ENCODE measurements at regions not wholly inside any gene's neighbourhood (a gene's known extent, or its start where the extent isn't known, plus 50 kb on each side); places are given as distances from the start of the nearest gene placed in this dataset.

GRCh38 chr13:74300162-74300561, 166.0 kb upstream of the KLF12 start:
- ChIA-PET POLR2A (no interaction called here), CTCF (interaction anchor here (1.8 kb wide), 1 partner anchor 919 kb away, joined by 7 read pairs; no protein-coding TSS in a partner anchor)
- H3K9me2 ChIP-seq = no peaks in the 10 kb centered on the region
- H3K27me3 ChIP-seq (ENCODE audit: insufficient read depth) = no peaks in the 10 kb centered on the region
- H3K4me3 ChIP-seq (ENCODE audit: low read depth in 2 of 2, low read length in 1 of 2) = no peak overlapping the region
- H3K9me3 ChIP-seq = no peaks in the 10 kb centered on the region
- H3K4me1 ChIP-seq (ENCODE audit: control insufficient read depth in 1 of 2, insufficient read depth in 2 of 2, low read depth in 1 of 2, low read length in 1 of 2) = peaks cover 0 to 4% of the 10 kb centered on the region in 2 experiments; a peak in 2 of 4 replicates
- no peaks in the 10 kb centered on the region for H3K36me3 ChIP-seq (replicated peaks in 1 of 2; ENCODE audit: control insufficient read depth in 1 of 2, insufficient read depth in 2 of 2, low read length in 1 of 2)
- H3K79me2 ChIP-seq (ENCODE audit: insufficient read depth) = no peaks in the 10 kb centered on the region
- no peaks in the 10 kb centered on the region for H3F3A ChIP-seq (replicated peaks; ENCODE audit: insufficient read depth)
- H3K27ac ChIP-seq (ENCODE audit: low read depth in 2 of 2, low read length in 1 of 2) = no peak overlapping the region
- H2AFZ ChIP-seq (ENCODE audit: low read depth) = no peak overlapping the region
- no peaks in the 10 kb centered on the region for H4K20me1 ChIP-seq (ENCODE audit: insufficient read depth)
- TF ChIP-seq GABPA (IDR thresholded peaks at IDR 0.05; ENCODE audit: low read depth) (no peak), TAF1 (IDR thresholded peaks at IDR 0.05; ENCODE audit: borderline replicate concordance, low read depth, low read length) (no peak), POLR2AphosphoS5 (IDR thresholded peaks at IDR 0.05; ENCODE audit: low read depth, low read length) (no peak), IRF3 (IDR thresholded peaks at IDR 0.05; ENCODE audit: low read depth, low read length) (no peak)
- H3K9ac ChIP-seq = no peak overlapping the region
- no peak for DNase-seq
- no peak overlapping the region for H3K4me2 ChIP-seq

- DNase-seq = no peak
- ChIA-PET POLR2A (no interaction called here), CTCF (interaction anchor here (1.8 kb wide), 1 partner anchor 920 kb away, joined by 7 read pairs; no protein-coding TSS in a partner anchor)
- 86% methylated on average over 2 of the region's 2 CpGs for WGBS (ENCODE audit: low lambda C conversion rate)
- no peak overlapping the region for H3K4me3 ChIP-seq (ENCODE audit: low read depth in 2 of 2, low read length in 1 of 2)
- H3K4me1 ChIP-seq (ENCODE audit: control insufficient read depth in 1 of 2, insufficient read depth in 2 of 2, low read depth in 1 of 2, low read length in 1 of 2) = peaks cover 0 to 4% of the 10 kb centered on the region in 2 experiments; a peak in 2 of 4 replicates
- no peak overlapping the region for H2AFZ ChIP-seq (ENCODE audit: low read depth)
- no peaks in the 10 kb centered on the region for H3K36me3 ChIP-seq (replicated peaks in 1 of 2; ENCODE audit: control insufficient read depth in 1 of 2, insufficient read depth in 2 of 2, low read length in 1 of 2)
- no peaks in the 10 kb centered on the region for H3K27me3 ChIP-seq (ENCODE audit: insufficient read depth)
- no peaks in the 10 kb centered on the region for H3K79me2 ChIP-seq (ENCODE audit: insufficient read depth)
- no peak overlapping the region for H3K9ac ChIP-seq
- H3K9me3 ChIP-seq = no peaks in the 10 kb centered on the region
- no peak overlapping the region for H3K4me2 ChIP-seq
- no peak overlapping the region for H3K27ac ChIP-seq (ENCODE audit: low read depth in 2 of 2, low read length in 1 of 2)
- TF ChIP-seq SIN3A (IDR thresholded peaks at IDR 0.05; ENCODE audit: borderline replicate concordance, low read depth, low read length) = no peak
- no peak for TF ChIP-seq MAX (IDR thresholded peaks at IDR 0.05; ENCODE audit: low read depth)
- no peak for TF ChIP-seq EZH2phosphoT487 (IDR thresholded peaks at IDR 0.05; ENCODE audit: borderline replicate concordance, low read depth)
- no peak for TF ChIP-seq GATA2 (CRISPR knock-in tag; IDR thresholded peaks at IDR 0.05)
- no peak for TF ChIP-seq JUND (IDR thresholded peaks at IDR 0.05)
- no peak for TF ChIP-seq USF1 (IDR thresholded peaks at IDR 0.05; ENCODE audit: borderline replicate concordance, low read depth)
- TF ChIP-seq FOXJ3 (CRISPR knock-in tag; IDR thresholded peaks at IDR 0.05) = no peak
- TF ChIP-seq PBX3 (IDR thresholded peaks at IDR 0.05) = no peak
- TF ChIP-seq FOSL2 (IDR thresholded peaks at IDR 0.05; ENCODE audit: borderline replicate concordance, low read depth) = no peak
- no peak for TF ChIP-seq ZBTB33 (IDR thresholded peaks at IDR 0.05; ENCODE audit: borderline replicate concordance, low read depth)
- no peak for TF ChIP-seq CHD2 (IDR thresholded peaks at IDR 0.05; ENCODE audit: low read length, partially characterized antibody)
- no peak for TF ChIP-seq TAF1 (IDR thresholded peaks at IDR 0.05; ENCODE audit: borderline replicate concordance, low read depth, low read length)
- no peak for TF ChIP-seq RFX5 (IDR thresholded peaks at IDR 0.05; ENCODE audit: low read length)
- no peak for TF ChIP-seq USF2 (IDR thresholded peaks at IDR 0.05; ENCODE audit: borderline replicate concordance, low read depth, low read length)
- no peaks in the 10 kb centered on the region for H4K20me1 ChIP-seq (ENCODE audit: insufficient read depth)
- no peaks in the 10 kb centered on the region for H3K9me2 ChIP-seq
- no peaks in the 10 kb centered on the region for H3F3A ChIP-seq (replicated peaks; ENCODE audit: insufficient read depth)
Measured at GRCh38 chr13:74299721-74300120, 165.5 kb upstream of the KLF12 start.
